Naive thymus-derived CD8-positive, alpha-beta T cell (primary cell): ENCODE measurements at regions not wholly inside any gene's neighbourhood (a gene's known extent, or its start where the extent isn't known, plus 50 kb on each side); places are given as distances from the start of the nearest gene placed in this dataset.
"Not testable (repeated sequence)": the region's sequence is repeated elsewhere in the genome, so short reads cannot be mapped to it uniquely, and the experiment has no call there.

Experiments
- ATAC-seq, 2 donors: fragments of 150-1000 bp; cut with Tn5 transposase in 1 of 2; sonication (Bioruptor Pico), chemical (Tn5 transposase) in 1 of 2; 1 replicate in 1 of 2; 2 replicates in 1 of 2; pipeline ENCODE4 v1.10.0; 2021; ENCODE audit warnings: mild to moderate bottlenecking in 2 of 2, moderate library complexity in 2 of 2
- POLR2A ChIA-PET: fragments of 350-600 bp; sonication (Branson Sonifier 250); formaldehyde crosslinking; loops from one replicate; lab custom pipeline; 2021; ENCODE audit warnings: antibody characterized with exemption; lab: Charles Lee
- DNase-seq, 10 donors: peaks; one replicate each; pipeline versions ENCODE4 v3.0.0 to v3.0.0-alpha.2; 2020 to 2022
- H3K27ac Mint-ChIP-seq, 10 donors: one replicate each; pipeline ENCODE4 v1.8.0; 2020 to 2022; ENCODE audit warnings: mild to moderate bottlenecking in 10 of 10, mixed read lengths in 10 of 10, moderate library complexity in 4 of 10, inconsistent platforms in 1 of 10
- H3K27me3 Mint-ChIP-seq, 5 donors: one replicate each; pipeline ENCODE4 v1.8.0; 2021 to 2022; ENCODE audit warnings: mixed read lengths in 5 of 5
- H3K36me3 Mint-ChIP-seq, 3 donors: one replicate each; pipeline ENCODE4 v1.8.0; 2020 to 2022; ENCODE audit warnings: mixed read lengths in 3 of 3, mild to moderate bottlenecking in 2 of 3, inconsistent platforms in 1 of 3
- H3K4me1 Mint-ChIP-seq, 4 donors: one replicate each; pipeline ENCODE4 v1.8.0; 2021 to 2022; ENCODE audit warnings: mixed read lengths in 4 of 4
- H3K4me3 Mint-ChIP-seq, 10 donors: one replicate each; pipeline ENCODE4 v1.8.0; 2020 to 2022; ENCODE audit warnings: mild to moderate bottlenecking in 10 of 10, mixed read lengths in 10 of 10, moderate library complexity in 6 of 10, inconsistent platforms in 1 of 10
- H3K9me3 Mint-ChIP-seq, 9 donors: one replicate each; pipeline ENCODE4 v1.8.0; 2020 to 2022; ENCODE audit warnings: mixed read lengths in 9 of 9, mild to moderate bottlenecking in 3 of 9, inconsistent platforms in 1 of 9, moderate library complexity in 1 of 9

DNA sequence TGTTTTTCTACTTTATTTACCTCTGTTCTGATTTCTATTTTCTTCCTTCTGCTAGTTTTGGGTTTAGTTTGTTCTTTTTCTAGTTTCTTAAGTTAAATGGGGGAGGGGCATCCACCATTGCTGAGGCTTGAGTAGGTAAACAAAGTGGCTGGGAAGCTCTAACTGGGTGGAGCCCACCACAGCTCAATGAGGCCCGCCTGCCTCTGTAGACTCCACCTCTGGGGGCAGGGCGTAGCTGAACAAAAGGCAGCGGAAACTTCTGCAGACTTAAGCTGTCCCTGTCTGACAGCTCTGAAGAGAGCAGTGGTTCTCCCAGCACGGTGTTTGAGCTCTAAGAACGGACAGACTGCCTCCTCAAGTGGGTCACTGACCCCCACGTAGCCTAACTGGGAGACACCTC is 316.7 kb downstream of the RPLP1 start:
- peak in 8 of 10 donors; percentile 16 to 75 (median 42) for DNase-seq
- not testable (repeated sequence) for ATAC-seq, H3K9me3 Mint-ChIP-seq, H3K36me3 Mint-ChIP-seq
- H3K27ac Mint-ChIP-seq, result peak overlapping the region in 2 of 10 donors; percentile 10 to 75
- peak overlapping the region in 6 of 10 donors; percentile 3 to 66 (median 30) for H3K4me3 Mint-ChIP-seq
- POLR2A ChIA-PET, result interaction anchor here (0.9 to 1.7 kb wide), 2 partner anchors 8 to 329 kb away, joined by 3 to 5 read pairs; partner anchors contain the start of gene TLE3
- H3K4me1 Mint-ChIP-seq, result peaks cover 10 to 15% (median 13%) of the 10 kb centered on the region in 4 donors
- H3K27me3 Mint-ChIP-seq, result peaks cover 4 to 34% (median 20%) of the 10 kb centered on the region in 5 donors

DNA sequence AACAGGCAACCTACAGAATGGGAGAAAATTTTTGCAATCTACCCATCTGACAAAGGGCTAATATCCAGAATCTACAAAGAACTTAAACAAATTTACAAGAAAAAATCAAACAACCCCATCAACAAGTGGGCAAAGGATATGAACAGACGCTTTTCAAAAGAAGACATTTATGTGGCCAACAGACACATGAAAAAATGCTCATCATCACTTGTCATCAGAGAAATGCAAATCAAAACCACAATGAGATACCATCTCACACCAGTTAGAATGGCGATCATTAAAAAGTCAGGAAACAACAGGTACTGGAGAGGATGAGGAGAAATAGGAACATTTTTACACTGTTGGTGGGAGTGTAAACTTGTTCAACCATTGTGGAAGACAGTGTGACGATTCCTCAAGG is 321.6 kb downstream of the RPLP1 start:
- H3K36me3 Mint-ChIP-seq, result not testable (repeated sequence)
- H3K27me3 Mint-ChIP-seq, result peaks cover 5 to 33% (median 23%) of the 10 kb centered on the region in 5 donors

DNA sequence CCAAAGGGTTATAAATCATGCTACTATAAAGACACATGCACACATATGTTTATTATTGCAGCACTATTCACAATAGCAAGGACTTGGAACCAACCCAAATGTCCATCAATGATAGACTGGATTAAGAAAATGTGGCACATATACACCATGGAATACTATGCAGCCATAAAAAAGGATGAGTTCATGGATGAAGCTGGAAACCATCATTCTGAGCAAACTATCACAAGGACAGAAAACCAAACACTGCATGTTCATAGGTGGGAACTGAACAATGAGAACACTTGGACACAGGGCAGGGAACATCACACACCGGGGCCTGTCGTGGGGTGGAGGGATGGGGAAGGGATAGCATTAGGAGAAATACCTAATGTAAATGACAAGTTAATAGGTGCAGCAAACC is 322.1 kb downstream of the RPLP1 start:
- H3K36me3 Mint-ChIP-seq, H3K27ac Mint-ChIP-seq, H3K4me3 Mint-ChIP-seq, ATAC-seq, H3K4me1 Mint-ChIP-seq, POLR2A ChIA-PET, DNase-seq: not testable (repeated sequence)
- Mint-ChIP-seq H3K27me3 (peaks cover 5 to 28% (median 22%) of the 10 kb centered on the region in 5 donors), H3K9me3 (peaks cover 0 to 17% (median 5%) of the 10 kb centered on the region in 9 donors)

More for the DNA sequence above, 321.6 kb downstream of the RPLP1 start:
- POLR2A ChIA-PET, DNase-seq, H3K4me3 Mint-ChIP-seq, ATAC-seq: not testable (repeated sequence)
- Mint-ChIP-seq H3K4me1 (peaks cover 8 to 12% (median 9%) of the 10 kb centered on the region in 4 donors), H3K27ac (peak overlapping the region in 1 of 10 donors; percentile 22), H3K9me3 (peaks cover 0 to 18% (median 5%) of the 10 kb centered on the region in 9 donors)

DNA sequence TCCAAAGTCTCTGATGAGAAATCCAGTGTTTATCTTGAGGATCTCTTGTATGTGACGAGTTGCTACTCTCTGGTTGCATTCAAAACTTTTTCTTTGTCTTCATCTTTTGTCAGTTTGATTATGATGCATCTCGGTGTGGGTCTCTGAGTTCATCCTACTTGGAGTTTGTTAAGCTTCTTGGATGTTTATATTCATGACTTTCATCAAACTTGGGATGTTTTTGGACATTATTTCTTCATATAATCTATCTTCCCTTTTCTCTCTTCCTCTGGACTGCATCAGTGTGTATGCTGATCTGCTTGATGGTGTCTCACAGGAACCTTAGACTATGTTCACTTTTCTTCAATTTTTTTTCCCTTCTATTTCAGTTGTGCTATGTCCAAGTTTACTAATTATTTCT is 320.4 kb downstream of the TLE3 start:
- peaks cover 0 to 17% (median 5%) of the 10 kb centered on the region in 9 donors for H3K9me3 Mint-ChIP-seq
- no peak for ATAC-seq
- H3K4me1 Mint-ChIP-seq, result peaks cover 9 to 16% (median 12%) of the 10 kb centered on the region in 4 donors
- DNase-seq, result no peak
- peak overlapping the region in 1 of 10 donors; percentile 33 for H3K27ac Mint-ChIP-seq
- no peak overlapping the region for H3K4me3 Mint-ChIP-seq
- POLR2A ChIA-PET, result no interaction called here
- H3K27me3 Mint-ChIP-seq, result peaks cover 0 to 13% (median 2%) of the 10 kb centered on the region in 5 donors
- H3K36me3 Mint-ChIP-seq, result peaks cover 0 to 8% (median 0%) of the 10 kb centered on the region in 3 donors

DNA sequence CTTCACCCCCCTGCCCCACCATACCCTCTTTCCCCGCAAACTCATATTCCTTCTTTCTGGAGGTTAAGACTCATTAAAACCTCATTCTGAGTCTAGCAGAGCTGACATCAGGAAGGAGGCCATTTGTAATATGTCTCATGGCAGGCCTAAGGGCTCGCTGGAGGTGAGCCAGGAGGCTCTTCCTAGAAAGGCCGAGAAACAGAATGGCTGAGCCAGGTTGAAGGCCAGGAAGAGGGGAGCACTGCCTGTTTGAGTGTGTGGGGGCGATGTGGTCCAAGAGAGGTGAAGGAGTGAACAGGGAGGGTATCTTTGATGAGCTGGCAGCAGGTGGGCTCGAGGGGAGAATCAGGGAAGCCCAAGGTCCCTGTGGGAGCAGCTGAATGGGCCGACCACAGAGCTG is 317.3 kb downstream of the TLE3 start:
- Mint-ChIP-seq H3K27ac (peak overlapping the region in 1 of 10 donors; percentile 30), H3K36me3 (peaks cover 0 to 4% (median 0%) of the 10 kb centered on the region in 3 donors), H3K9me3 (peaks cover 0 to 14% (median 4%) of the 10 kb centered on the region in 9 donors), H3K4me1 (peaks cover 18 to 33% (median 28%) of the 10 kb centered on the region in 4 donors), H3K4me3 (peak overlapping the region in 2 of 10 donors; percentile 3 to 19), H3K27me3 (peaks cover 11 to 23% (median 13%) of the 10 kb centered on the region in 5 donors)
- DNase-seq (no peak), ATAC-seq (no peak)
- POLR2A ChIA-PET, result no interaction called here

DNA sequence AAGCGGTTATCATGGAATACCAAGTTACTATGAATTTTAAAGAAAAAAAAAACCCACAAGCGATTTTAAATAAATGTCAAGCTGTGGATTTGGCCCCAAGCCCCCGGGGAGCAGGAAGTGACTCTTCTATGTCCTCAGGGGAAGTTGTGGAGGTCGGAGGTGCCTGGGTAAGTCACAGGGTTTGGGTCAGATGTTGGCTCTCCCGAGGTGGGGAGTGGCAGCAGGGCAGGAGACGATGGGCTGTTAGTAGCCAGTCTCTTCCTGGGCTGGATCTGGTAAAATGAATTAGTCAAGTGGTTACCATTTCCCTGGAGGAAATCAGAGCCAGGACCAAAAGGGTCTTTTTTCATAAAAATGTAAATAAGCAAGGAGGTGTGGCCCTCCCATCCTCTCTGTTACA is 316.7 kb downstream of the TLE3 start:
- POLR2A ChIA-PET, result interaction anchor here (1.2 kb wide), 1 partner anchor 22 kb away, joined by 3 read pairs; no protein-coding TSS in a partner anchor
- no peak for ATAC-seq
- no peak overlapping the region for H3K27ac Mint-ChIP-seq
- H3K27me3 Mint-ChIP-seq, result peaks cover 14 to 23% (median 19%) of the 10 kb centered on the region in 5 donors
- H3K4me1 Mint-ChIP-seq, result peaks cover 18 to 33% (median 28%) of the 10 kb centered on the region in 4 donors
- no peak overlapping the region for H3K4me3 Mint-ChIP-seq
- H3K9me3 Mint-ChIP-seq, result peaks cover 0 to 13% (median 4%) of the 10 kb centered on the region in 9 donors
- peaks cover 0 to 4% (median 0%) of the 10 kb centered on the region in 3 donors for H3K36me3 Mint-ChIP-seq
- no peak for DNase-seq

DNA sequence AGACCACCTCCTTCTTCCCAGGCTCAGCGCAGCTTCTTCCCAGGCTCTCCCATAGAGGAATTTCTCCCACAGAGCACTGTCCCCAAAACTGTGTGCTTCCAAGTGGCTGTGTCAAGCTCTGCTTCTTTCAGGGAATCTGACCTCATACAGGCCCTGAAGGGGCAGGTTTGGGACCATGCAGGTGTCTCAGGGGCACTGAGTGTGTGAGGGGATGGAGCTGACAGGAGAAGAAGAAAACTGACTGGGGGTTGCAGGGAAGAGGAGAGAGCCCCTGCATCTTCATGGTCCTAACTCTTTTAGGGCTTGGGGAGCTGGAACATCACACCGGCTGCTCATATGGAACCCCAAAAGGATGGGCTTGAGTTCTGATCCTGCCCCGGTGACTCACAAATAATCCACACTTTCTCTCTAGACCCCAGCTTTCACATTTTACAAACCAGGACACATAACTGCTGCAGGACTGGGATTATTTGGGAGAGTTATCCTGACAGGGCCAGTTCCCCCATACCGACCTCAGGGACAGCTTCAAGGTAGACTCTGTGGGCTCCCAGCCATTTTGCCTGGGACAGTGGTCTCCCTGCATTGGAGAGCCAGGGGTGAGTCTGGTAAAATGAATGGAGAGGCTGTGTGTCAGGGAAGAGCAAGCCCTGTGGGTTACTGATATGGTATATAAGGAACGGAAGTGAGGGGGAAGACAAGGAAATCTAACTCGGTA is 316.1 kb downstream of the TLE3 start:
- Mint-ChIP-seq H3K4me3 (peak overlapping the region in 5 of 10 donors; percentile 7 to 69 (median 21)), H3K36me3 (peaks cover 0 to 4% (median 0%) of the 10 kb centered on the region in 3 donors), H3K9me3 (peaks cover 0 to 13% (median 4%) of the 10 kb centered on the region in 9 donors), H3K4me1 (peaks cover 18 to 33% (median 28%) of the 10 kb centered on the region in 4 donors), H3K27ac (no peak overlapping the region), H3K27me3 (peaks cover 14 to 25% (median 21%) of the 10 kb centered on the region in 5 donors)
- ATAC-seq, result peak in 1 of 2 donors; percentile 21
- DNase-seq, result no peak
- POLR2A ChIA-PET, result interaction anchor here (1.2 kb wide), 1 partner anchor 23 kb away, joined by 3 read pairs; no protein-coding TSS in a partner anchor

DNA sequence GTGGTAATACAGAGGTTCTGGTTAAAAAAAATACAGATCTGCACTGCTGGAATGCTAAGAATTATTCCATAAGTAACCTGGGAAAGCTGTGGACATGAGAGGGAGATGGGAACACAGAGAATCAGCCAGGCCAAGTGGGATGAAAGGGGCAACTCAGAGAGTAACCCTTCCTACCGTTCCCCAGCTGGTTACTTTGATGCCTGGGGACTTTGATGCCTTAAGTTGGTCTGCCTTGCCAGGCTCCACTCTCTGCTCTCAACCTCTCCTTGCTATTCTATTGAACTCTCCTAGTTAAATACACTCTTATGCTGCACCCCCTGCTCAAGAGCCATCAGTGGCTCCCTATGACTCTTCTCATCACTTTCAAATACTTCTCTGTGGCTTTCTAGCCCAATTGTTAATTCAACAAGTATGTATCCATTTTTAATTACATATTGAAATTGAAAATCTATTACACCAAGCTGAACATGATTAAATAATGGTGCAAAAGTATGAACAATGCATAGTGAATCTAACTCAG is 315.5 kb downstream of the TLE3 start:
- peaks cover 0 to 11% (median 3%) of the 10 kb centered on the region in 9 donors for H3K9me3 Mint-ChIP-seq
- H3K4me3 Mint-ChIP-seq, result peak overlapping the region in 3 of 10 donors; percentile 7 to 69 (median 19)
- no peak for DNase-seq
- peaks cover 16 to 31% (median 24%) of the 10 kb centered on the region in 5 donors for H3K27me3 Mint-ChIP-seq
- H3K27ac Mint-ChIP-seq, result peak overlapping the region in 2 of 10 donors; percentile 11 to 33
- POLR2A ChIA-PET, result interaction anchor here (0.7 to 1.2 kb wide), 2 partner anchors 20 to 24 kb away, joined by 3 read pairs; no protein-coding TSS in a partner anchor
- peaks cover 18 to 33% (median 28%) of the 10 kb centered on the region in 4 donors for H3K4me1 Mint-ChIP-seq
- ATAC-seq, result peak in 1 of 2 donors; percentile 71
- peaks cover 0 to 4% (median 0%) of the 10 kb centered on the region in 3 donors for H3K36me3 Mint-ChIP-seq

DNA sequence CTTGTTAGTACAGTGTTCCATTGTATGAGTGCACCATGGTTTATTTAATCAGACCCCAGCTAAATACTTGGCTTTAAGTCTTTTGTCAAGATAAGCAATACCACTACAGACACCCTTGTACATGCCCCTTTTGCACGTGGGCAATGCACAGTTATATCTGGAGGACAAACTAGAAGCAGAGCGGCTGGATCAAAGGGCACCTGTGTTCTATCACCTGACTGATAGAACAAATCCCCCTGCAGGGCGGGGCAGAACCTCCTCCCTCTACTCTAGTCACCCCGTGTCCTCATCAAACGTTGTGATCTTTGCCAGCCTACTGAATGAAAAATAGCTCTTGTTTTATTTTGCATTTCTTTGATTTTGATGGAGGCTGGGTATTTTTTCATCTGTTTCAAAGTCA is 314.9 kb downstream of the TLE3 start:
- H3K27me3 Mint-ChIP-seq, result peaks cover 16 to 35% (median 25%) of the 10 kb centered on the region in 5 donors
- H3K27ac Mint-ChIP-seq, result peak overlapping the region in 3 of 10 donors; percentile 11 to 68 (median 44)
- peaks cover 0 to 5% (median 0%) of the 10 kb centered on the region in 9 donors for H3K9me3 Mint-ChIP-seq
- peak overlapping the region in 6 of 10 donors; percentile 2 to 31 (median 9) for H3K4me3 Mint-ChIP-seq
- ATAC-seq, result peak; percentile 93 to 98
- no peaks in the 10 kb centered on the region for H3K36me3 Mint-ChIP-seq
- POLR2A ChIA-PET, result interaction anchor here (0.7 kb wide), 1 partner anchor 20 kb away, joined by 3 read pairs; no protein-coding TSS in a partner anchor
- peak in 8 of 10 donors; percentile 22 to 74 (median 43) for DNase-seq
- H3K4me1 Mint-ChIP-seq, result peaks cover 18 to 33% (median 28%) of the 10 kb centered on the region in 4 donors

DNA sequence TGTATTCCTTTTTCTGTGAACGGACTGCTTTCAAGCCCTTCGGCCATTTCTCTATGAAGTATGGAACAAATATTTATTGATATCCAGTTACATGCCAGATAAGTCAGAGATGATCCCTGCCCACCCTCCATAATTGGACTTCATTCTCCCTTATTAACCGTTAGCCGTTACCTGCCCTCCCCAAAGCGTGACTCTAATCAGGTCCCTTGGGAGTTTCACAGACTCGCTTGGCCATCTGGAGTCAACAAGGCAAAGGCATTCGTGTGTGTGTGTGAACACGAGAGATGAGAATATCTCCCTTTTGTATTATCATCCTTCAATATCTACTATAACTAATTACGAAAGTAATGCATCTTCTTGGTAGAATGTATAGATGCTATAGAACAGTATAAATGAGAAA is 314.5 kb downstream of the TLE3 start:
- H3K27me3 Mint-ChIP-seq, result peaks cover 16 to 35% (median 25%) of the 10 kb centered on the region in 5 donors
- POLR2A ChIA-PET, result no interaction called here
- no peak for DNase-seq
- H3K36me3 Mint-ChIP-seq, result no peaks in the 10 kb centered on the region
- peaks cover 18 to 33% (median 28%) of the 10 kb centered on the region in 4 donors for H3K4me1 Mint-ChIP-seq
- peak overlapping the region in 5 of 10 donors; percentile 5 to 31 (median 11) for H3K4me3 Mint-ChIP-seq
- no peak overlapping the region for H3K27ac Mint-ChIP-seq
- no peak for ATAC-seq
- peaks cover 0 to 1% (median 0%) of the 10 kb centered on the region in 9 donors for H3K9me3 Mint-ChIP-seq

DNA sequence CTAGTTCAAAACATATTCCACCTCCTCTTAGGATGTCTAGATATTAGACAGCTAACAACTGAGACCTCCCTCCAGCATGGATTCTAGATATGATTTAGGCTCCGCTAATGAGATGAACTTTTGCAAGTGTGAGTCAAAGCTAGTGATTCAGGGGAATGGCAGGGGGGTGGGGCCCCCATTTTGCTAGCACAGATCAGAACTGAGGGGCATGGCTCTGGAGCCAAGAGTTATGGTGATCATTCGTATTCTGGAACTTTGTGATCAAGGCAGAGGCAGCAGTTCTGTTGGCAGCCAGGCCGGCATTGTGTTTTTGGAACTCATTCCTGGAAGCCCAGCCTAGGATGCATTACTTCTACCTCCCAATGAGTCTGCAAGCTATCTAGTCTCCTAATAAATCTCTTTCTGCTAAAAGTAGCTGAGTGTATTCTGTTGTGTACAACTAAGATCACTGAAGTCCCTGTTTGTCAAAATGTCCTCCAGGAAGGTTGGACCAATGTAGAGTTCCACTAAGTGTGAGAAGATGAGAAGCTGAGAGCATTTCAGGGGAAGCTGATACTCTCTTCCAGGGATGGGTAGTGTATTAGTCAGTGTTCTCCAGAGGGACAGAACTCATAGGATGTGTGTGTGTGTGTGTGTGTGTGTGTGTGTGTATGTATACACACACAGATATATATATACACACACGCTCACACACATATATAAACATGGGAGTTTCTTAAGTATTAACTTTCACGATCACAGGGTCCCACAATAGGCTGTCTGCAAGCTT is 312.7 kb downstream of the TLE3 start:
- POLR2A ChIA-PET, result no interaction called here
- DNase-seq (no peak), ATAC-seq (no peak)
- H3K4me1 Mint-ChIP-seq, result peaks cover 19 to 33% (median 28%) of the 10 kb centered on the region in 4 donors
- H3K27me3 Mint-ChIP-seq, result peaks cover 17 to 44% (median 29%) of the 10 kb centered on the region in 5 donors
- H3K9me3 Mint-ChIP-seq, result no peaks in the 10 kb centered on the region
- peak overlapping the region in 1 of 10 donors; percentile 11 for H3K4me3 Mint-ChIP-seq
- H3K27ac Mint-ChIP-seq, result peak overlapping the region in 1 of 10 donors; percentile 80
- H3K36me3 Mint-ChIP-seq, result no peaks in the 10 kb centered on the region
